ENCODE measurements at regions not wholly inside any gene's neighbourhood (a gene's known extent, or its start where the extent isn't known, plus 50 kb on each side); places are given as distances from the start of the nearest gene placed in this dataset.

DNA sequence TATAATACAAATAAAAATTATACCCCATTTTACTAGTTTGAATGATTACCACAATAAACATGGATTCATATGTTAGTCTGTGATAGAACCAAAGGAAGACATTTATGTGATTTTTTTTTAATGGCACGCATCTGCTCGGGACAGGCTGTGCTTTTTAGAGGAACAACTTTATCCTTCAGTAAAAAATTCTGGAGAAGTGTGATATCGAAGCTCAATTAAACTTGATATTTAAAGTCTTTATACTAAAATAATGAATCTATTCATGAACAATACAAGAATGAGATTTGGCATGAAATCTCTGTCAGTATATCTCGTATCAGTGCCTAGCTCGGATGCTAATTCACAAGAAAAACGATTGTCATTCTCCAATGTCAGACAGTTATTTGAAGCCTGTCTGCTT lies 230.8 kb upstream of the ZNF717 start:
- ChIA-PET POLR2A (no interaction called here), CTCF (no interaction called here)
- H3K9me3 Mint-ChIP-seq (ENCODE audit: unreplicated experiment): peaks cover 9% of the 10 kb centered on the region
- no peak overlapping the region for H3K27ac Mint-ChIP-seq (ENCODE audit: unreplicated experiment)
- TF ChIP-seq, protein P1, sequence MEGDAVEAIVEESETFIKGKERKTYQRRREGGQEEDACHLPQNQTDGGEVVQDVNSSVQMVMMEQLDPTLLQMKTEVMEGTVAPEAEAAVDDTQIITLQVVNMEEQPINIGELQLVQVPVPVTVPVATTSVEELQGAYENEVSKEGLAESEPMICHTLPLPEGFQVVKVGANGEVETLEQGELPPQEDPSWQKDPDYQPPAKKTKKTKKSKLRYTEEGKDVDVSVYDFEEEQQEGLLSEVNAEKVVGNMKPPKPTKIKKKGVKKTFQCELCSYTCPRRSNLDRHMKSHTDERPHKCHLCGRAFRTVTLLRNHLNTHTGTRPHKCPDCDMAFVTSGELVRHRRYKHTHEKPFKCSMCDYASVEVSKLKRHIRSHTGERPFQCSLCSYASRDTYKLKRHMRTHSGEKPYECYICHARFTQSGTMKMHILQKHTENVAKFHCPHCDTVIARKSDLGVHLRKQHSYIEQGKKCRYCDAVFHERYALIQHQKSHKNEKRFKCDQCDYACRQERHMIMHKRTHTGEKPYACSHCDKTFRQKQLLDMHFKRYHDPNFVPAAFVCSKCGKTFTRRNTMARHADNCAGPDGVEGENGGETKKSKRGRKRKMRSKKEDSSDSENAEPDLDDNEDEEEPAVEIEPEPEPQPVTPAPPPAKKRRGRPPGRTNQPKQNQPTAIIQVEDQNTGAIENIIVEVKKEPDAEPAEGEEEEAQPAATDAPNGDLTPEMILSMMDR (IDR thresholded peaks at IDR 0.05; ENCODE audit: insufficient read depth in 1 of 2, low read depth in 1 of 2, low read length in 1 of 2, severe bottlenecking in 1 of 2, unreplicated experiment in 1 of 2): no peak
- Histone ChIP-seq H3K4me1 (no peaks in the 10 kb centered on the region), H3K36me3 (ENCODE audit: control insufficient read depth, insufficient read depth, low read length) (no peaks in the 10 kb centered on the region), H3K27me3 (replicated peaks; ENCODE audit: control insufficient read depth, insufficient read depth, low read length) (no peaks in the 10 kb centered on the region), H3K4me3 (ENCODE audit: low read depth, low read length) (no peak overlapping the region), H3K9me3 (peaks cover 3% of the 10 kb centered on the region; the same call in 1 of the 2 replicates)
- intact Hi-C loops (cut with micrococcal nuclease; ENCODE audit: unreplicated experiment): no loop called here
- H3K36me3 Mint-ChIP-seq (ENCODE audit: insufficient read depth, unreplicated experiment): no peaks in the 10 kb centered on the region
- no peaks in the 10 kb centered on the region for H3K27me3 Mint-ChIP-seq (ENCODE audit: insufficient read depth, unreplicated experiment)
- DNase-seq: no peak
- H3K4me1 Mint-ChIP-seq (ENCODE audit: low read depth, unreplicated experiment): no peaks in the 10 kb centered on the region
- BruUV-seq (replicated peaks): no TSS peak
- H3K4me3 Mint-ChIP-seq (ENCODE audit: unreplicated experiment): no peak overlapping the region

DNA sequence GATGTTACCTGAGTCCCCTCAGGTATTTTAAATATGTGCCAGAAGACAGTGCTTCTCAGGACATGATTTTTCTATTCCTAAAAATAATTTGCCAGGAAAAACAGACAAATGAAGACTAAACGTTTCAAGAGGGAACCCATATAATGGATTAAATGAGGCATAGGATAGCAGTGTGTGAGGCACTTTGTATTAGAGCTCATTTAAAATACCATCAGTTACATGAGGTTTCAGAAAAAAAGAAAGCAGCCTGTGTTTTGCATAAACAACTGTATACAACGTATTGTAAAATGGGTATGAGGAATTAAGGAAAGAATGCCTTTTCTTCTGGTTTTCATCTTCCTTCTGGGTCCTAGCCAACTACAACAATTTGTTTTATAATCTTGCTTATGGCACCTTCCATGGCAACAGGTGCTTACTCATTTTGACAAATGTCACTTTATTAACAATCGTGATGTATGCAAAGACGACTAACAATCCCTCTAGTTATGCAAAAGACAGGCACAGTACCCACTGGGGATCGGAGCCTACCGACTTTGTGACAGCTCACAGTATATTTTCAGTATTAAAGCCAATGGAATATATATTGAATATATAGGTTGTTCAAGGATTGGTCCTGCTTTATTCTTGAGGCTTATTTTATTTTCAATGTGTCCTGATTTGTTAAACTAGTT lies 231.6 kb upstream of the ZNF717 start:
- no peaks in the 10 kb centered on the region for H3K4me1 Mint-ChIP-seq (ENCODE audit: low read depth, unreplicated experiment)
- no TSS peak for BruUV-seq (replicated peaks)
- H3K27me3 Mint-ChIP-seq (ENCODE audit: insufficient read depth, unreplicated experiment): no peaks in the 10 kb centered on the region
- ChIA-PET POLR2A (no interaction called here), CTCF (no interaction called here)
- Histone ChIP-seq H3K27me3 (replicated peaks; ENCODE audit: control insufficient read depth, insufficient read depth, low read length) (no peaks in the 10 kb centered on the region), H3K4me1 (no peaks in the 10 kb centered on the region), H3K9me3 (peaks cover 3% of the 10 kb centered on the region; the same call in 1 of the 2 replicates), H3K4me3 (ENCODE audit: low read depth, low read length) (no peak overlapping the region), H3K36me3 (ENCODE audit: control insufficient read depth, insufficient read depth, low read length) (no peaks in the 10 kb centered on the region)
- intact Hi-C loops (cut with micrococcal nuclease; ENCODE audit: unreplicated experiment): no loop called here
- H3K36me3 Mint-ChIP-seq (ENCODE audit: insufficient read depth, unreplicated experiment): no peaks in the 10 kb centered on the region
- no peak overlapping the region for H3K4me3 Mint-ChIP-seq (ENCODE audit: unreplicated experiment)
- H3K9me3 Mint-ChIP-seq (ENCODE audit: unreplicated experiment): peaks cover 9% of the 10 kb centered on the region
- TF ChIP-seq, protein P1 (IDR thresholded peaks at IDR 0.05; ENCODE audit: insufficient read depth in 1 of 2, low read depth in 1 of 2, low read length in 1 of 2, severe bottlenecking in 1 of 2, unreplicated experiment in 1 of 2): no peak
- H3K27ac Mint-ChIP-seq (ENCODE audit: unreplicated experiment): no peak overlapping the region
- no peak for DNase-seq

DNA sequence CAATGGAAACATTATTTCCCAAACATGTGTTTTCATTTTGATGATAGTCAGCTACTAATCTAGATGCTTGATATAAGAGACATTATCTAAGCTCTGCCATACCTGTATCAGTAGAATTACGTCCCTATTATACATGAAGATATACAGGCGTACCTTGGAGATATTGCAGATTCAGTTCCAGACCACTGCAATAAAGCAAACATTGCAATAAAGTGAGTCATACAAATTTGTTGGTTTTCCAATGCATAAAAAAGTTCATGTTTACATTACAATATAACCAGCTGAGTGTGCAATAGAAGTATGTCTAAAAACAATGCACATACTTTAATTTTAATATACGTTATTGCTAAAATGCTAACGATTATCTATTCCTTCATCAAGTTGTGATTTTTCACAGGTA lies 236.0 kb upstream of the ZNF717 start:
- H3K36me3 ChIP-seq (ENCODE audit: control insufficient read depth, insufficient read depth, low read length): no peaks in the 10 kb centered on the region
- H3K27me3 ChIP-seq (replicated peaks; ENCODE audit: control insufficient read depth, insufficient read depth, low read length): no peaks in the 10 kb centered on the region
- CTCF ChIA-PET: no interaction called here
- Mint-ChIP-seq H3K36me3 (ENCODE audit: insufficient read depth, unreplicated experiment) (no peaks in the 10 kb centered on the region), H3K4me1 (ENCODE audit: low read depth, unreplicated experiment) (no peaks in the 10 kb centered on the region), H3K27ac (ENCODE audit: unreplicated experiment) (no peak overlapping the region), H3K4me3 (ENCODE audit: unreplicated experiment) (no peak overlapping the region), H3K27me3 (ENCODE audit: insufficient read depth, unreplicated experiment) (no peaks in the 10 kb centered on the region), H3K9me3 (ENCODE audit: unreplicated experiment) (peaks cover 9% of the 10 kb centered on the region)
- H3K4me1 ChIP-seq: no peaks in the 10 kb centered on the region
- intact Hi-C loops (cut with micrococcal nuclease; ENCODE audit: unreplicated experiment): loop anchor here (5.0 kb wide), 1 partner anchor 566 kb away; no protein-coding TSS in a partner anchor
- BruUV-seq (replicated peaks): no TSS peak
- TF ChIP-seq, protein P1 (IDR thresholded peaks at IDR 0.05; ENCODE audit: insufficient read depth in 1 of 2, low read depth in 1 of 2, low read length in 1 of 2, severe bottlenecking in 1 of 2, unreplicated experiment in 1 of 2): no peak
- H3K9me3 ChIP-seq: peaks cover 3% of the 10 kb centered on the region; the same call in 1 of the 2 replicates
- POLR2A ChIA-PET: no interaction called here
- H3K4me3 ChIP-seq (ENCODE audit: low read depth, low read length): no peak overlapping the region
- no peak for DNase-seq

All from Caco-2 (cell line).